RWPE2 (cell line): ENCODE measurements at regions not wholly inside any gene's neighbourhood (a gene's known extent, or its start where the extent isn't known, plus 50 kb on each side); places are given as distances from the start of the nearest gene placed in this dataset.
"Not testable (repeated sequence)": the region's sequence is repeated elsewhere in the genome, so short reads cannot be mapped to it uniquely, and the experiment has no call there.

Experiments used
- ATAC-seq: fragments of 200-7000 bp; cut with Tn5 transposase; 3 replicates; pipeline ENCODE4 v1.9.1; 2021; ENCODE audit warnings: low read depth
- DNase-seq: peaks from one replicate; pipeline ENCODE4 v3.0.0-alpha.2; 2020; ENCODE audit warnings: low spot score
- H3K27ac ChIP-seq: fragments of 450-650 bp; 2 replicates; pipeline ENCODE4 v1.5.1; 2017; ENCODE audit warnings: mild to moderate bottlenecking; ENCODE audit not compliant: poor library complexity, severe bottlenecking
- H3K27me3 ChIP-seq: fragments of 250-450 bp; sonication (Bioruptor Pico); 2 replicates; pipeline ENCODE4 v1.5.1; 2021; ENCODE audit warnings: mild to moderate bottlenecking, moderate library complexity; ENCODE audit not compliant: insufficient read depth, poor library complexity, severe bottlenecking
- H3K36me3 ChIP-seq: fragments of 250-450 bp; sonication (Bioruptor Pico); 2 replicates; pipeline ENCODE4 v1.5.1; 2020; ENCODE audit warnings: low read depth, mild to moderate bottlenecking, moderate library complexity
- H3K4me1 ChIP-seq: fragments of 250-450 bp; sonication (Bioruptor Pico); 2 replicates; pipeline ENCODE4 v1.5.1; 2021; ENCODE audit warnings: mild to moderate bottlenecking, moderate library complexity; ENCODE audit not compliant: insufficient read depth, poor library complexity, severe bottlenecking
- H3K4me3 ChIP-seq: fragments of 250-450 bp; sonication (Bioruptor Pico); 2 replicates; pipeline ENCODE4 v1.5.1; 2021; ENCODE audit warnings: mild to moderate bottlenecking, moderate library complexity; ENCODE audit not compliant: severe bottlenecking
- H3K9me3 ChIP-seq: fragments of 250-450 bp; sonication (Bioruptor Pico); 2 replicates; pipeline ENCODE4 v1.5.1; 2021; ENCODE audit warnings: mild to moderate bottlenecking, moderate library complexity; ENCODE audit not compliant: severe bottlenecking
- TF ChIP-seq, protein P1 (sequence below): fragments of 450-650 bp; IDR thresholded peaks from one replicate; pipeline ENCODE4 v1.5.1; 2017; ENCODE audit warnings: mild to moderate bottlenecking, moderate library complexity; ENCODE audit not compliant: poor library complexity, severe bottlenecking

DNA sequence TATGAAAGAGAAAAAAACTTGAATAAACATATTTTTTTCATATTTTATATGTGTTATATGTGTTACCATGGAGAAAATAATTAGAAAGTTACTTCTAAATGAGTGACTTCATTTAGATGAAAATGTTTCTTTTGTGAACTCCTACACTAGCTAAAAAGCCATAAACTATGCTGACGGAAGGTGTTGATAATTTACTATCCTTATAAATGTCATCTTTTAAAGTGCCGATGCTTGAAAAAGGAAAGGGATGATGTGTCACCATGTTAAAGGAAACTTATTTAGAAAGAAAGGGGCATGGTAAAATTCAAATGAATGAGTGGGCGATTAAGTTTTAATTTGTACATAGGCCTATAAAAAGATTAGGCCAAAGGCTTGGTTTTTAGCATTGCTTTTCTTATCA lies 133.8 kb downstream of the SPRY1 start:
- no peaks in the 10 kb centered on the region for H3K36me3 ChIP-seq
- peaks cover 13% of the 10 kb centered on the region for H3K4me1 ChIP-seq
- no peak for DNase-seq
- TF ChIP-seq, protein P1, sequence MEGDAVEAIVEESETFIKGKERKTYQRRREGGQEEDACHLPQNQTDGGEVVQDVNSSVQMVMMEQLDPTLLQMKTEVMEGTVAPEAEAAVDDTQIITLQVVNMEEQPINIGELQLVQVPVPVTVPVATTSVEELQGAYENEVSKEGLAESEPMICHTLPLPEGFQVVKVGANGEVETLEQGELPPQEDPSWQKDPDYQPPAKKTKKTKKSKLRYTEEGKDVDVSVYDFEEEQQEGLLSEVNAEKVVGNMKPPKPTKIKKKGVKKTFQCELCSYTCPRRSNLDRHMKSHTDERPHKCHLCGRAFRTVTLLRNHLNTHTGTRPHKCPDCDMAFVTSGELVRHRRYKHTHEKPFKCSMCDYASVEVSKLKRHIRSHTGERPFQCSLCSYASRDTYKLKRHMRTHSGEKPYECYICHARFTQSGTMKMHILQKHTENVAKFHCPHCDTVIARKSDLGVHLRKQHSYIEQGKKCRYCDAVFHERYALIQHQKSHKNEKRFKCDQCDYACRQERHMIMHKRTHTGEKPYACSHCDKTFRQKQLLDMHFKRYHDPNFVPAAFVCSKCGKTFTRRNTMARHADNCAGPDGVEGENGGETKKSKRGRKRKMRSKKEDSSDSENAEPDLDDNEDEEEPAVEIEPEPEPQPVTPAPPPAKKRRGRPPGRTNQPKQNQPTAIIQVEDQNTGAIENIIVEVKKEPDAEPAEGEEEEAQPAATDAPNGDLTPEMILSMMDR, result no peak
- no peaks in the 10 kb centered on the region for H3K9me3 ChIP-seq
- no peak for ATAC-seq
- no peak overlapping the region for H3K4me3 ChIP-seq
- no peaks in the 10 kb centered on the region for H3K27me3 ChIP-seq
- H3K27ac ChIP-seq, result no peak overlapping the region

DNA sequence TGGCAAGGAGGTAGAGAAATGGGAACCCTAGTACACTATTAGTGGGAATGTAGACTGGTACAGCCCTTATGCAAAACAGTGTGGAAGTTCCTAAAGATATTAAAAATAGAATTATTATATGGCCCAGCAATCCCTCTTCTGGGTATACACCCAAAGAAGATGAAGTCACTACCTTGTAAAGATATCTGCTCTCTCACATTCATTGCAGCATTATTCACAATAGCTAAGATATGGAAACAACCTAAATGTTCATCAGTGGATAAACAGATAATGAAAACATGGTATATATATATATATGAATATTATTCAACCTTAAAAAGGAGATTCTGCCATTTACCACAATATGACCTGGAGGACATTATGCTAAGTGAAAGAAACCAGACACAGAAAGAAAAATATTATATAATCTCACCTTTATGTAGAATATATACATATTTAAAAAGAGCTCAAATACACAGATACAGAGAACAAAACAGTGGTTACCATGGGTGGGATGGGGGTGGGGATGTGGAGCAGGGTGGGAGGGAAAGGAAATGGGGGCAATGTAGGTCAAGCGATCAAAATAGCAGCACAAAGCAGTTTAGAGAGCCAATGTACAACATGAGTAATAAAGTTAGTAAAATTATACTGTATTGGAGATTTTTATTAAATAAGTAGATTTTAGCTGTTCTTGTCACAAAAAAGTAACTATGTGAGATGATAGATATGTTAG lies 138.6 kb downstream of the SPRY1 start:
- Histone ChIP-seq H3K4me1 (no peaks in the 10 kb centered on the region), H3K27me3 (no peaks in the 10 kb centered on the region), H3K4me3 (no peak overlapping the region), H3K36me3 (no peaks in the 10 kb centered on the region), H3K27ac (no peak overlapping the region), H3K9me3 (no peaks in the 10 kb centered on the region)
- TF ChIP-seq, protein P1, result no peak
- no peak for ATAC-seq
- no peak for DNase-seq

DNA sequence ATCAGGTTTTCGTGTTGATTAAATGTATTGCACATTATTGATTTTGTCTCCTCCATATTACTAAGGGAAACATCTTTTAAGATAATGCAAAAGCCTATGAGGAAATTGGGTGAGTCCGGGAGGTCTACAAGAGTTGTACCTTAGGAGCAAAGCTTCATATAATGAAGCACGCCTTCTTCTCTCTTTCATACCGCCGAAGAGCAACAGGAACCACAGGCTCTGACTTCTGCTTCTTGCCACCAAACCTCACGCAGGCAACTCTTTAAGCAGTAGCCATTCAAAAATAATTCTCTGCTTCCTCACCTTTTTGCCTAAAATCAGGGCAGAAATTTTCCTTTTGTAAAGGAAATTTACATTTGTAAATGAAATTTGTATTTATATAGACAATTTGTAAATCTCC lies 139.6 kb downstream of the SPRY1 start:
- Histone ChIP-seq H3K27ac (no peak overlapping the region), H3K36me3 (no peaks in the 10 kb centered on the region), H3K9me3 (no peaks in the 10 kb centered on the region), H3K4me3 (no peak overlapping the region), H3K4me1 (no peaks in the 10 kb centered on the region), H3K27me3 (no peaks in the 10 kb centered on the region)
- DNase-seq, result no peak
- TF ChIP-seq, protein P1, result no peak
- no peak for ATAC-seq

DNA sequence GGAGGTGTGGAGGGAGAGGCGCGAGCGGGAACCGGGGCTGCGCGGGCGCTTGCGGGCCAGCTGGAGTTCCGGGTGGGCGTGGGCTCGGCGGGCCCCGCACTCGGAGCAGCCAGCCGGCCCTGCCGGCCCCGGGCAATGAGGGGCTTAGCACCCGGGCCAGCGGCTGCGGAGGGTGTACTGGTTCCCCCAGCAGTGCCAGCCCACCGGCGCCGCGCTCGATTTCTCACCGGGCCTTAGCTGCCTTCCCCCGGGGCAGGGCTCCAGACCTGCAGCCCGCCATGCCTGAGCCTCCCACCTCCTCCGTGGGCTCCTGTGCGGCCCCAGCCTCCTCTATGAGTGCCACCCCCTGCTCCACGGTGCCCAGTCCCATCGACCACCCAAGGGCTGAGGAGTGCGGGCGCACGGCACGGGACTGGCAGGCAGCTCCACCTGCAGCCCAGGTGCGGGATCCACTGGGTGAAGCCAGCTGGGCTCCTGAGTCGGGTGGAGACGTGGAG lies 141.4 kb downstream of the SPRY1 start:
- not testable (repeated sequence) for H3K4me1 ChIP-seq, H3K36me3 ChIP-seq, DNase-seq, H3K9me3 ChIP-seq, H3K27ac ChIP-seq, ATAC-seq, H3K4me3 ChIP-seq, H3K27me3 ChIP-seq

DNA sequence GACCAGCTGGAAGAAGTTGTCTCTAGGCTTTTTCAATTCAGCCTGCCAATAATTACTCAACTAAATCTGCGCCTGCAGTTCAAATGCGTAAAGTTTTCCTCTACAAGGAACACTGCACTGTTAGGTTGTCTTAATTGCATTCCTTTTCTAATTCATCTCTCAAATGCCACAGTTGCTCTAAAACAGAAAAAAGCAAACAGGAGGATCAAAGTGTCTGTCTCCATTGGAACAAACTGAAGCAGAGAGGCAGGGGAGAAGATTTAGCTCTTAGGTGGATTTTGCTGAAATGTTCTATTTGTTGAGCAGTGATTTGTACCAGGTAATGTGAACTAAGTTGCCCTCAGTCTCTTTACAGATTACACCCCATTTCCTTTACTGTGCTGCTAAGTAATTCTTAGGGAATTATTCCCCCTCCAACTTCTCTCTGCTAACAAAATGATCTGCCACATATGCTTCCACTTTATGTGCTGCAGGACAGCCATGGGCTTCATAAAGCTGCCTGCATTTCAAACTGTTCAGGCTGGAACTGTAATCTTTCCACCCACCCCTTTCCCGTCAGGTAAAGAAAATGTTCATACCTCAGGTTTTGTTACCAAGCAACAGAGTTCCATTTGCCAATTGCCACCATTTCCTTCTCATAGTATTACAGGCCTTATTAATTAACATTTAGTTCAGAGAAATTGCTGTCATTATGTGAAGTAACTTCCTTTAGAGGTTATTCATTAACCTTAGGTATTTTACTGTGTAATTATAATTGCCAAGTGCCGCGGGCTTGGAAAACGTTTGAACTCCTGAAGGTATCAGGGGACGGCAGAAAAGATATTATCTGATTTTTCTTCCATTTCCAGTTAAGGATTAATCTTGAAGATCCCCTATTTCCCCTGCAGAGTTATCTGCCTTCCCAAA lies 149.3 kb downstream of the SPRY1 start:
- Histone ChIP-seq H3K4me1 (no peaks in the 10 kb centered on the region), H3K4me3 (no peak overlapping the region), H3K27me3 (no peaks in the 10 kb centered on the region), H3K27ac (no peak overlapping the region), H3K9me3 (no peaks in the 10 kb centered on the region), H3K36me3 (no peaks in the 10 kb centered on the region)
- TF ChIP-seq, protein P1, result no peak
- ATAC-seq (no peak), DNase-seq (no peak)
